ENCODE measurements at regions not wholly inside any gene's neighbourhood (a gene's known extent, or its start where the extent isn't known, plus 50 kb on each side); places are given as distances from the start of the nearest gene placed in this dataset.
A peak's percentile ranks its signal among the peaks of the same experiment; 100 is the strongest.

GRCh38 chr2:147760984-147761383 is 83.8 kb upstream of the ACVR2A start:
- Histone ChIP-seq H3K27me3 (ENCODE audit: control insufficient read depth, insufficient read depth, low read length) (no peaks in the 10 kb centered on the region), H3K4me1 (ENCODE audit: control insufficient read depth in 2 of 3, insufficient read depth in 2 of 3, low read depth in 1 of 3, low read length in 3 of 3) (no peaks in the 10 kb centered on the region), H3K4me3 (ENCODE audit: low read length in 3 of 3) (no peak overlapping the region), H3K9me3 (ENCODE audit: control insufficient read depth in 2 of 3, insufficient read depth in 1 of 3, low read length in 3 of 3) (no peaks in the 10 kb centered on the region), H3K36me3 (ENCODE audit: control insufficient read depth in 2 of 3, insufficient read depth in 3 of 3, low read length in 3 of 3) (no peaks in the 10 kb centered on the region), H3K9ac (ENCODE audit: low read length in 3 of 3) (no peak overlapping the region), H3K27ac (ENCODE audit: low read depth in 2 of 2, low read length in 2 of 2) (no peak overlapping the region)
- DNase-seq, result no peak
- FAIRE-seq, result no peak
- intact Hi-C loops (cut with DNase I), result no loop called here
- no peak for TF ChIP-seq CTCF (IDR thresholded peaks at IDR 0.05; ENCODE audit: borderline replicate concordance, extremely low read depth, insufficient read depth)

DNA sequence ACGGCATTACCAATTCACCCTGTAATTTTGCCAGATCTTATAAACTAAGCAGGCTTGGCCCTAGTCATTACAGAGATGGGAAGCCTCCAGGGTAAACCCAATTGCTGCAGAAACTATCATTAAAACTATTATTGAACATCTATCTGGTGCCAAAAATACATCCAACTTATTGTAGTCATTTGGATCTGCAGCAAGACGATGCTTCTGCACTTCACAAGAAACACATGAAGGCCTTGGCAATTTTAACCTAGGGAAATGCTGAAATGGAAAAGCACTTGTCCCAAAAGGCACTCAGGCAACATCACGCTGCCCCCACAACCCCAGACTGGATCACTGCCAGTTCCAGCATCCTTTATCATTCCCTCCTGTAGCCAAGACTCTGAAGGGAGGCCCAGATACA is 85.3 kb upstream of the ACVR2A start:
- intact Hi-C loops (cut with DNase I), result no loop called here

DNA sequence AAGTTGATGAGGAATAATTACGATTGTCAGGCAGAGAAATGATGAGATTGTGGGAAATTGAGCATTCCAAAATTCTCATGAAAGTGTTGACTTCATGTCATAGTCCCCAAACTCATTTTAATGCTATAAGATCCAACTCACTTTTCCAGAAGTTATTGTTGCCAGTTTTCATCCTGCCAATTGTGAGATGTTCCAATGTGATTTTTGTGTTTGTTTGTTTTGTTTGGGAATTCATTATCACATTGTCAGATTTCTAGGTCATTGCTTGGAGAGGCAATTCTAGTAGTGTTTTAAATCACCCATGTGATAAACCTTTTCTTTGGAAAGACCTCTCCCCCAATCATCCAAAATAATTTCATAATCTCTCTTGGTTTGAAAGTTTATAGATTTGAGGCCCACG is 86.0 kb upstream of the ACVR2A start:
- H3K4me3 ChIP-seq (ENCODE audit: low read length in 3 of 3), result no peak overlapping the region
- no peaks in the 10 kb centered on the region for H3K4me1 ChIP-seq (ENCODE audit: control insufficient read depth in 2 of 3, insufficient read depth in 2 of 3, low read depth in 1 of 3, low read length in 3 of 3)
- H3K9me3 ChIP-seq (ENCODE audit: control insufficient read depth in 2 of 3, insufficient read depth in 1 of 3, low read length in 3 of 3), result no peaks in the 10 kb centered on the region
- no peaks in the 10 kb centered on the region for H3K27me3 ChIP-seq (ENCODE audit: control insufficient read depth, insufficient read depth, low read length)
- intact Hi-C loops (cut with DNase I), result no loop called here
- no peak for FAIRE-seq
- H3K36me3 ChIP-seq (ENCODE audit: control insufficient read depth in 2 of 3, insufficient read depth in 3 of 3, low read length in 3 of 3), result no peaks in the 10 kb centered on the region
- no peak for TF ChIP-seq CTCF (IDR thresholded peaks at IDR 0.05; ENCODE audit: borderline replicate concordance, extremely low read depth, insufficient read depth)
- DNase-seq, result no peak
- H3K9ac ChIP-seq (ENCODE audit: low read length in 3 of 3), result no peak overlapping the region
- no peak overlapping the region for H3K27ac ChIP-seq (ENCODE audit: low read depth in 2 of 2, low read length in 2 of 2)

More for the DNA sequence above, 85.3 kb upstream of the ACVR2A start:
- FAIRE-seq (no peak), DNase-seq (no peak)
- H3K4me3 ChIP-seq (ENCODE audit: low read length in 3 of 3), result no peak overlapping the region
- no peaks in the 10 kb centered on the region for H3K36me3 ChIP-seq (ENCODE audit: control insufficient read depth in 2 of 3, insufficient read depth in 3 of 3, low read length in 3 of 3)
- H3K9ac ChIP-seq (ENCODE audit: low read length in 3 of 3), result no peak overlapping the region
- H3K4me1 ChIP-seq (ENCODE audit: control insufficient read depth in 2 of 3, insufficient read depth in 2 of 3, low read depth in 1 of 3, low read length in 3 of 3), result no peaks in the 10 kb centered on the region
- TF ChIP-seq CTCF (IDR thresholded peaks at IDR 0.05; ENCODE audit: borderline replicate concordance, extremely low read depth, insufficient read depth), result no peak
- H3K27ac ChIP-seq (ENCODE audit: low read depth in 2 of 2, low read length in 2 of 2), result no peak overlapping the region
- H3K27me3 ChIP-seq (ENCODE audit: control insufficient read depth, insufficient read depth, low read length), result no peaks in the 10 kb centered on the region
- H3K9me3 ChIP-seq (ENCODE audit: control insufficient read depth in 2 of 3, insufficient read depth in 1 of 3, low read length in 3 of 3), result no peaks in the 10 kb centered on the region

GRCh38 chr2:147756069-147756468 is 88.8 kb upstream of the ACVR2A start:
- TF ChIP-seq CTCF (IDR thresholded peaks at IDR 0.05; ENCODE audit: borderline replicate concordance, extremely low read depth, insufficient read depth), result no peak
- H3K36me3 ChIP-seq (ENCODE audit: control insufficient read depth in 2 of 3, insufficient read depth in 3 of 3, low read length in 3 of 3), result no peaks in the 10 kb centered on the region
- H3K9ac ChIP-seq (ENCODE audit: low read length in 3 of 3), result no peak overlapping the region
- no peak overlapping the region for H3K27ac ChIP-seq (ENCODE audit: low read depth in 2 of 2, low read length in 2 of 2)
- intact Hi-C loops (cut with DNase I), result no loop called here
- no peaks in the 10 kb centered on the region for H3K9me3 ChIP-seq (ENCODE audit: control insufficient read depth in 2 of 3, insufficient read depth in 1 of 3, low read length in 3 of 3)
- FAIRE-seq (no peak), DNase-seq (peak in 2 of 5 donors; percentile 7 to 32)
- H3K4me1 ChIP-seq (ENCODE audit: control insufficient read depth in 2 of 3, insufficient read depth in 2 of 3, low read depth in 1 of 3, low read length in 3 of 3), result no peaks in the 10 kb centered on the region
- no peaks in the 10 kb centered on the region for H3K27me3 ChIP-seq (ENCODE audit: control insufficient read depth, insufficient read depth, low read length)
- H3K4me3 ChIP-seq (ENCODE audit: low read length in 3 of 3), result no peak overlapping the region

Measured in kidney (tissue), 13 donors.